Tibial artery (tissue), 4 donors: ENCODE measurements at regions not wholly inside any gene's neighbourhood (a gene's known extent, or its start where the extent isn't known, plus 50 kb on each side); places are given as distances from the start of the nearest gene placed in this dataset.

Experiments
- DNase-seq, 2 donors: peaks; one replicate each; pipeline ENCODE4 v3.0.0-alpha.2; 2019
- H3K27ac ChIP-seq, 2 donors: fragments of 200-600 bp; sonication (generic) in 1 of 2; 1 replicate in 1 of 2; 2 replicates in 1 of 2; pipeline ENCODE4 v1.5.1; 2018 to 2019; ENCODE audit warnings: mild to moderate bottlenecking in 1 of 2
- H3K27me3 ChIP-seq, 2 donors: fragments of 200-600 bp; sonication (generic) in 1 of 2; one replicate each; pipeline versions ENCODE4 v1.5.1 to v1.6.0; 2016 to 2019
- H3K36me3 ChIP-seq, 3 donors: fragments of 200-600 bp; sonication (generic) in 2 of 3; one replicate each; pipeline ENCODE4 v1.5.1; 2016 to 2019; ENCODE audit warnings: mild to moderate bottlenecking in 2 of 3
- H3K4me1 ChIP-seq, 4 donors: fragments of 200-600 bp; sonication (generic) in 2 of 4; 1 replicate in 3 of 4; 2 replicates in 1 of 4; pipeline ENCODE4 v1.5.1; 2016 to 2019
- H3K4me3 ChIP-seq, 2 donors: fragments of 200-600 bp; sonication (generic) in 1 of 2; 1 replicate in 1 of 2; 2 replicates in 1 of 2; pipeline ENCODE4 v1.5.1; 2018 to 2019; ENCODE audit warnings: mild to moderate bottlenecking in 2 of 2
- H3K9me3 ChIP-seq, 3 donors: fragments of 200-600 bp; sonication (generic) in 1 of 3; one replicate each; pipeline ENCODE4 v1.5.1; 2016 to 2019
- CTCF ChIP-seq, 2 experiments: fragments of 200-600 bp in 1 of 2; fragments of 450-650 bp in 1 of 2; IDR thresholded peaks; one replicate each; pipeline ENCODE4 v1.5.1; 2017 to 2019; ENCODE audit warnings: antibody characterized with exemption in 2 of 2, mild to moderate bottlenecking in 1 of 2, moderate library complexity in 1 of 2
- intact Hi-C: fragments of 100-400 bp; cut with DNase I; formaldehyde crosslinking; loops from one replicate; pipeline ENCODE4 v1.15.0; 2023; ENCODE audit warnings: low total_unique reads

DNA sequence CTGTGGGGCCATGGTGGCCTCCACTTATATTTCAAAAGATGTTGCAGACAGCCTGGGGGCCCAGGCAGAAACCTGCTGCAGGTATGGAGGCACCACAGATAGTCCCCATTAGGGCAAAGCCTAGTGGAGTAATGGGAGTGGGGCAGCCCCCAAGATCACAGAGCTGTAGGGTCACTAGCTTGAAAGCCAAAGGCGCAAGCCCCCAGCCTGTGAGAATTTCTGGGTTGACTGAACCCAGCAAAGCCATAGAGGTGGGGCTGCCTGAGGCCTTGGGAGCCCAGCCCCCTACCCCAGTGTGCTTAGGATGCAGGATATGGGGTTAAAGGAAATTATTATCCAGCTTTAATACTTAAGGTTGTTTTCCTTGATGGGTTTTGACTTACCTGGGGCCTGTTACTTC, 165.3 kb upstream of the FBN2 start:
- intact Hi-C loops: no loop called here

GRCh38 chr5:128706269-128706668, 168.2 kb upstream of the FBN2 start:
- Histone ChIP-seq H3K27me3 (no peaks in the 10 kb centered on the region), H3K36me3 (no peaks in the 10 kb centered on the region), H3K9me3 (no peaks in the 10 kb centered on the region), H3K4me3 (no peak overlapping the region), H3K4me1 (no peaks in the 10 kb centered on the region), H3K27ac (no peak overlapping the region)
- TF ChIP-seq CTCF (IDR thresholded peaks at IDR 0.05): no peak
- intact Hi-C loops: no loop called here
- no peak for DNase-seq

More for the DNA sequence above, 165.3 kb upstream of the FBN2 start:
- H3K4me1 ChIP-seq: no peaks in the 10 kb centered on the region
- H3K9me3 ChIP-seq: no peaks in the 10 kb centered on the region
- H3K4me3 ChIP-seq: no peak overlapping the region
- no peak overlapping the region for H3K27ac ChIP-seq
- DNase-seq: no peak
- TF ChIP-seq CTCF (IDR thresholded peaks at IDR 0.05): no peak
- no peaks in the 10 kb centered on the region for H3K27me3 ChIP-seq
- no peaks in the 10 kb centered on the region for H3K36me3 ChIP-seq

DNA sequence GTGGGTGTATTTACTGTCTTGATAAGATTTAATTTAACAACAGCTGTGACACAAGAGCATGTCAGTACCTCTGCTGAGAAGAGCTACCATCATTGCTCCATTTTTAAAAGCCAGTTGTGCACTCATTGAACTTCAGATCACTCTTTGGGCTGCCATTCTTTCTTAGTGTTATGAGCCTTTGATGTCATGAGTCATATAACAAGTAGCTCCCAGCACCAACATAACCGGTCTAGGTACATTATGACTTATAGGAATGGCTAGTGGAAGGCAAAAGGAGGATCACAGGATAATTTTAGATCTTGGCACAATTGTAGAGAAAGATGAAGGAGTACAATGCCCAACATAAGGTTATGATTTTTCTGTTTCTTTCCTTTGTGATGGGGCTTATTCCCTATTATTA, 170.8 kb upstream of the FBN2 start:
- Histone ChIP-seq H3K36me3 (no peaks in the 10 kb centered on the region), H3K4me1 (no peaks in the 10 kb centered on the region), H3K9me3 (no peaks in the 10 kb centered on the region), H3K27me3 (no peaks in the 10 kb centered on the region), H3K27ac (no peak overlapping the region), H3K4me3 (no peak overlapping the region)
- DNase-seq: no peak
- intact Hi-C loops: no loop called here
- TF ChIP-seq CTCF (IDR thresholded peaks at IDR 0.05): no peak

DNA sequence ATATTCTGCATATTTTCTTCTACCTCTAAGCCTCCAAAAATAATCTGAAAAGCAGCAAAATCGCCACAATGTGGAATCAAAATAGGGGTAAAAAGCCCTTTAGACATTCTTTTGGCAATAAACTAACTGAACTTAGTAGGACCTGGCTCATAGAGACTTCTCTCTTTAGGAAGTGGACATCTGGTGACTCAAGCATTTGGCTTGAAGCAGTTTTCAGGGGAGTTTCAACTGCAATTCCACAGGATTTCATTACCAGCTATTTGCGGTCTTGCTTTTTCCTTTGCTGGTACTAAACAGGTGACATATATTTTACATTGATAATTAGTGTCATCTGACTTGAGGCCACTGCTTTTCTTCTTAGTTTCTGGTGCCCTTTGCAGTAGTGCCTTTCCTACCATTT, 173.2 kb upstream of the FBN2 start:
- Histone ChIP-seq H3K27ac (no peak overlapping the region), H3K36me3 (no peaks in the 10 kb centered on the region), H3K9me3 (no peaks in the 10 kb centered on the region), H3K4me3 (no peak overlapping the region), H3K27me3 (no peaks in the 10 kb centered on the region), H3K4me1 (no peaks in the 10 kb centered on the region)
- TF ChIP-seq CTCF (IDR thresholded peaks at IDR 0.05): no peak
- DNase-seq: no peak
- intact Hi-C loops: no loop called here

DNA sequence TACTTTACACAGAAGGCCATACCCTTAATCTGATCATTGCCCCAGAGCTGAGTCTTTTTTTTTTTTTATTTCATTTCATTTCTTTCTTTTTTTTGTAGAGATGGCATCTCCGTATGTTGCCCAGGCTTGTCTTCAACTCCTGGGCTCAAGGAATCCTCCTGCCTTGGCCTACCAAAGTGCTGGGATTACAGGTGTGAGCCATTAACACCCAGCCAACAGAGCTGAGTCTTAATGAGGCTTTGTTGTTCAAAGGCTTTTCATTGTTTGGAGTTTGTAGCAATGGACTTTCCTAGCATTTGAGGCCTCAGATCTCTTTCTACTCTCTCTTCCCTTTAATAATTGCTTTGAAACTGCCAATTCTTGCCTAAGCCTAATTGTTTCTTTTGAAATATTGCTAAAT, 176.5 kb upstream of the FBN2 start:
- H3K36me3 ChIP-seq: no peaks in the 10 kb centered on the region

More for the DNA sequence above, 176.5 kb upstream of the FBN2 start:
- Histone ChIP-seq H3K27ac (no peak overlapping the region), H3K4me3 (no peak overlapping the region), H3K27me3 (no peaks in the 10 kb centered on the region), H3K4me1 (no peaks in the 10 kb centered on the region), H3K9me3 (no peaks in the 10 kb centered on the region)
- intact Hi-C loops: no loop called here
- DNase-seq: no peak
- no peak for TF ChIP-seq CTCF (IDR thresholded peaks at IDR 0.05)
